Panc1 (cell line): ENCODE measurements at regions not wholly inside any gene's neighbourhood (a gene's known extent, or its start where the extent isn't known, plus 50 kb on each side); places are given as distances from the start of the nearest gene placed in this dataset.

Experiments
- ATAC-seq: fragments of 200-7000 bp; cut with Tn5 transposase; 2 replicates; pipeline ENCODE4 v1.9.1; 2020; ENCODE audit warnings: mild to moderate bottlenecking, moderate library complexity
- BruUV-seq: library from RNA; stranded (reverse); fragments of 400-500 nt; replicated peaks from 2 replicates; lab custom pipeline; 2021; lab: Mats Ljungman, UMichigan
- CTCF ChIA-PET: fragments of 300-600 bp; sonication (Branson Sonifier 250); formaldehyde crosslinking; loops from one replicate; lab custom pipeline; 2022; ENCODE audit warnings: antibody characterized with exemption; lab: Charles Lee
- POLR2A ChIA-PET: fragments of 300-600 bp; sonication (Branson Sonifier 250); formaldehyde crosslinking; loops from one replicate; lab custom pipeline; 2022; ENCODE audit warnings: antibody characterized with exemption; lab: Charles Lee
- DNase-seq: peaks from one replicate; pipeline ENCODE4 v3.0.0-alpha.2; 2010; ENCODE audit warnings: low read depth, low spot score
- H3K27ac ChIP-seq: 2 replicates; pipeline ENCODE4 v1.5.1; 2011; ENCODE audit warnings: mild to moderate bottlenecking, low read length, inconsistent platforms
- H3K27me3 ChIP-seq: fragments of 200-500 bp; sonication (Bioruptor generic); 2 replicates; pipeline ENCODE4 v1.6.0; 2014; ENCODE audit warnings: low read length, inconsistent platforms; ENCODE audit not compliant: control insufficient read depth, insufficient read depth
- H3K36me3 ChIP-seq: fragments of 200-500 bp; sonication (Bioruptor generic); 2 replicates; pipeline ENCODE4 v1.5.1; 2014; ENCODE audit warnings: inconsistent platforms, mild to moderate bottlenecking, low read length, moderate library complexity; ENCODE audit not compliant: control insufficient read depth, insufficient read depth
- H3K4me1 ChIP-seq: 2 replicates; pipeline ENCODE4 v1.5.1; 2011; ENCODE audit warnings: inconsistent platforms, mild to moderate bottlenecking, low read length, moderate library complexity; ENCODE audit not compliant: control insufficient read depth, insufficient read depth
- H3K4me3 ChIP-seq, 2 experiments: 2 replicates each; pipeline ENCODE4 v1.5.1; 2011 to 2012; ENCODE audit warnings: low read depth in 2 of 2, low read length in 2 of 2, mild to moderate bottlenecking in 2 of 2, inconsistent platforms in 1 of 2, moderate library complexity in 1 of 2
- H3K9me3 ChIP-seq: fragments of 200-500 bp; sonication (Bioruptor generic); 2 replicates; pipeline ENCODE4 v1.5.1; 2014; ENCODE audit warnings: low read depth, mild to moderate bottlenecking, inconsistent platforms, low read length, moderate library complexity; ENCODE audit not compliant: control insufficient read depth, insufficient read depth
- POLR2AphosphoS5 ChIP-seq: IDR thresholded peaks from 2 replicates; pipeline ENCODE4 v1.6.1; 2012; ENCODE audit warnings: mild to moderate bottlenecking, low read depth, low read length, moderate library complexity
- SIN3A ChIP-seq: IDR thresholded peaks from 2 replicates; pipeline ENCODE4 v1.6.1; 2012; ENCODE audit warnings: low read depth, mild to moderate bottlenecking, low read length, moderate library complexity, borderline replicate concordance; ENCODE audit not compliant: insufficient read depth
- TCF7L2 ChIP-seq: IDR thresholded peaks from 2 replicates; pipeline ENCODE4 v1.6.1; 2011; ENCODE audit warnings: mild to moderate bottlenecking, low read depth, low read length, inconsistent platforms
- in situ Hi-C: cut with HindIII; loops from 2 replicates; pipeline ENCODE4 v1.10.0; 2016; ENCODE audit warnings: low sequenced_read_pairs, low pct_unique_long_range_greater_than_20kb
- intact Hi-C: fragments of 100-400 bp; cut with micrococcal nuclease; formaldehyde crosslinking; loops from one replicate; pipeline ENCODE4 v1.10.0; 2022; ENCODE audit not compliant: unreplicated experiment
- TF ChIP-seq, protein P1 (sequence below), 2 experiments: IDR thresholded peaks; 2 replicates each; pipeline ENCODE4 v1.6.1; 2011 to 2012; ENCODE audit warnings: low read depth in 2 of 2, control low read depth in 1 of 2, low read length in 1 of 2, mild to moderate bottlenecking in 1 of 2, moderate library complexity in 1 of 2; ENCODE audit not compliant: insufficient read depth in 1 of 2
- TF ChIP-seq, protein P2 (sequence below): fragments of 450-650 bp; IDR thresholded peaks from 2 replicates; pipeline ENCODE4 v1.5.1; 2017; ENCODE audit warnings: mild to moderate bottlenecking

DNA sequence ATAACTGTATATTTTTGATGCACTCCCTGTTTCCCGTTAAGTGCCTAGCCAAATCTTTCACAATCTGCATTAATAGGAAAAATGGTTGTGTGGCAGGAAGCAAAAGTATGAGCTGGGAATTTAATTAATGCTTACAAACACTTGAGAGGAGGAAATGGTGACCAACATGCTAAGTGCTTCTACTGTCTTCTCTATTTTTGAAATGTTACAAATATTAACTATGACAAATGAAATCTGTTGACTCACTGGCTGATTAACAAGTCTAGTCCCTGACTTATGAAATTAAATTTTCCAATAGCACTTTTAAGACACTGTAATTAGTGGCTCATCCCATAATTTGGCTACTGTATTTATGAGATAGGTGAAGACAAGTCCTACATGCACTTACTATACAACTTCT is 446.9 kb upstream of the DPPA4 start:
- Histone ChIP-seq H3K27me3 (no peaks in the 10 kb centered on the region), H3K36me3 (no peaks in the 10 kb centered on the region), H3K4me1 (no peaks in the 10 kb centered on the region), H3K4me3 (no peak overlapping the region), H3K27ac (no peak overlapping the region), H3K9me3 (no peaks in the 10 kb centered on the region)
- DNase-seq (no peak), ATAC-seq (no peak)
- BruUV-seq, result no TSS peak
- POLR2A ChIA-PET, result no interaction called here
- CTCF ChIA-PET, result no interaction called here
- in situ Hi-C loops (no loop called here), intact Hi-C loops (no loop called here)
- TF ChIP-seq, protein P1, sequence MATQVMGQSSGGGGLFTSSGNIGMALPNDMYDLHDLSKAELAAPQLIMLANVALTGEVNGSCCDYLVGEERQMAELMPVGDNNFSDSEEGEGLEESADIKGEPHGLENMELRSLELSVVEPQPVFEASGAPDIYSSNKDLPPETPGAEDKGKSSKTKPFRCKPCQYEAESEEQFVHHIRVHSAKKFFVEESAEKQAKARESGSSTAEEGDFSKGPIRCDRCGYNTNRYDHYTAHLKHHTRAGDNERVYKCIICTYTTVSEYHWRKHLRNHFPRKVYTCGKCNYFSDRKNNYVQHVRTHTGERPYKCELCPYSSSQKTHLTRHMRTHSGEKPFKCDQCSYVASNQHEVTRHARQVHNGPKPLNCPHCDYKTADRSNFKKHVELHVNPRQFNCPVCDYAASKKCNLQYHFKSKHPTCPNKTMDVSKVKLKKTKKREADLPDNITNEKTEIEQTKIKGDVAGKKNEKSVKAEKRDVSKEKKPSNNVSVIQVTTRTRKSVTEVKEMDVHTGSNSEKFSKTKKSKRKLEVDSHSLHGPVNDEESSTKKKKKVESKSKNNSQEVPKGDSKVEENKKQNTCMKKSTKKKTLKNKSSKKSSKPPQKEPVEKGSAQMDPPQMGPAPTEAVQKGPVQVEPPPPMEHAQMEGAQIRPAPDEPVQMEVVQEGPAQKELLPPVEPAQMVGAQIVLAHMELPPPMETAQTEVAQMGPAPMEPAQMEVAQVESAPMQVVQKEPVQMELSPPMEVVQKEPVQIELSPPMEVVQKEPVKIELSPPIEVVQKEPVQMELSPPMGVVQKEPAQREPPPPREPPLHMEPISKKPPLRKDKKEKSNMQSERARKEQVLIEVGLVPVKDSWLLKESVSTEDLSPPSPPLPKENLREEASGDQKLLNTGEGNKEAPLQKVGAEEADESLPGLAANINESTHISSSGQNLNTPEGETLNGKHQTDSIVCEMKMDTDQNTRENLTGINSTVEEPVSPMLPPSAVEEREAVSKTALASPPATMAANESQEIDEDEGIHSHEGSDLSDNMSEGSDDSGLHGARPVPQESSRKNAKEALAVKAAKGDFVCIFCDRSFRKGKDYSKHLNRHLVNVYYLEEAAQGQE (IDR thresholded peaks at IDR 0.05; ENCODE audit: insufficient read depth in 1 of 2, low read depth in 2 of 2, low read length in 1 of 2), result no peak
- TF ChIP-seq, protein P2, sequence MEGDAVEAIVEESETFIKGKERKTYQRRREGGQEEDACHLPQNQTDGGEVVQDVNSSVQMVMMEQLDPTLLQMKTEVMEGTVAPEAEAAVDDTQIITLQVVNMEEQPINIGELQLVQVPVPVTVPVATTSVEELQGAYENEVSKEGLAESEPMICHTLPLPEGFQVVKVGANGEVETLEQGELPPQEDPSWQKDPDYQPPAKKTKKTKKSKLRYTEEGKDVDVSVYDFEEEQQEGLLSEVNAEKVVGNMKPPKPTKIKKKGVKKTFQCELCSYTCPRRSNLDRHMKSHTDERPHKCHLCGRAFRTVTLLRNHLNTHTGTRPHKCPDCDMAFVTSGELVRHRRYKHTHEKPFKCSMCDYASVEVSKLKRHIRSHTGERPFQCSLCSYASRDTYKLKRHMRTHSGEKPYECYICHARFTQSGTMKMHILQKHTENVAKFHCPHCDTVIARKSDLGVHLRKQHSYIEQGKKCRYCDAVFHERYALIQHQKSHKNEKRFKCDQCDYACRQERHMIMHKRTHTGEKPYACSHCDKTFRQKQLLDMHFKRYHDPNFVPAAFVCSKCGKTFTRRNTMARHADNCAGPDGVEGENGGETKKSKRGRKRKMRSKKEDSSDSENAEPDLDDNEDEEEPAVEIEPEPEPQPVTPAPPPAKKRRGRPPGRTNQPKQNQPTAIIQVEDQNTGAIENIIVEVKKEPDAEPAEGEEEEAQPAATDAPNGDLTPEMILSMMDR, result no peak
- TF ChIP-seq TCF7L2 (no peak), SIN3A (no peak), POLR2AphosphoS5 (no peak)

DNA sequence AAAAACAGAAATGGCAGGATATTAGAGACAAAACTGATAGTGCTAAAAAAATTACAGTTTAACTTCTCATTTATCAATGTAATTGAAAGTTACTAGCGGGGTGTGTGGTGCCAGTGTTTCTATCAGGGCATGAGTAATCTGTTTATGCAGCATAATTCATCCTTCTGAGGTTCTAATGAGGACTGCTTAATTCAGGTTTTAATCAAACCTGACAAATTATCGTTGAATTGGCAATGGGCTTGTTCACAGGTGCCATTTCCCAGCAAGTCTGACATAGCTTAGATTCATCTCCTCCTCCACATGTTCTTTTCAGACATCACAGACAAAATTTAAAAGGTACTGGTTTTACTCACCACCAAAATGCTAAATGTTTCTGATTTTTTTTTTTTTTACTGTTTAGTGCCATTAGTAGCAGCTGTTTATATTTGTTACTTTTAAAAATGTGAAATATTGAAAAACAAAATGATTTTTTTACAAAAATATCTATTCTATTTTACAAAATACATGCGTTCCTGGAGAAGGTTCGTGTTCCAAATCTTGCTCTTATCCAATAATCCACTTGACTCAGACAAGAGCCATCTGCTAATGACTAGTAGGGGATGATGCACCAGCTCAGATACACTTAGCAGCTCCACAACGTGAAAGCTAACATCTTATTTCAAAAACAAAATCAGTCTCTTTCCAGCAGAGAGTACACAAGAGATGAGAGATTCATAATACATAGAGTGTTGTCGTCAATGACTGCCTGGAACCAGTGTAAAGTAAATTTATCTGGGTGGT is 447.7 kb upstream of the DPPA4 start:
- Histone ChIP-seq H3K4me3 (no peak overlapping the region), H3K9me3 (no peaks in the 10 kb centered on the region), H3K27me3 (no peaks in the 10 kb centered on the region), H3K27ac (no peak overlapping the region), H3K4me1 (no peaks in the 10 kb centered on the region), H3K36me3 (no peaks in the 10 kb centered on the region)
- in situ Hi-C loops, result no loop called here
- ATAC-seq (no peak), DNase-seq (no peak)
- ChIA-PET CTCF (no interaction called here), POLR2A (no interaction called here)
- TF ChIP-seq TCF7L2 (no peak), SIN3A (no peak), POLR2AphosphoS5 (no peak)
- TF ChIP-seq, protein P2, result no peak
- TF ChIP-seq, protein P1 (IDR thresholded peaks at IDR 0.05; ENCODE audit: insufficient read depth in 1 of 2, low read depth in 2 of 2, low read length in 1 of 2), result no peak
- intact Hi-C loops, result no loop called here
- no TSS peak for BruUV-seq
